ENCODE measurements at regions not wholly inside any gene's neighbourhood (a gene's known extent, or its start where the extent isn't known, plus 50 kb on each side); places are given as distances from the start of the nearest gene placed in this dataset.

DNA sequence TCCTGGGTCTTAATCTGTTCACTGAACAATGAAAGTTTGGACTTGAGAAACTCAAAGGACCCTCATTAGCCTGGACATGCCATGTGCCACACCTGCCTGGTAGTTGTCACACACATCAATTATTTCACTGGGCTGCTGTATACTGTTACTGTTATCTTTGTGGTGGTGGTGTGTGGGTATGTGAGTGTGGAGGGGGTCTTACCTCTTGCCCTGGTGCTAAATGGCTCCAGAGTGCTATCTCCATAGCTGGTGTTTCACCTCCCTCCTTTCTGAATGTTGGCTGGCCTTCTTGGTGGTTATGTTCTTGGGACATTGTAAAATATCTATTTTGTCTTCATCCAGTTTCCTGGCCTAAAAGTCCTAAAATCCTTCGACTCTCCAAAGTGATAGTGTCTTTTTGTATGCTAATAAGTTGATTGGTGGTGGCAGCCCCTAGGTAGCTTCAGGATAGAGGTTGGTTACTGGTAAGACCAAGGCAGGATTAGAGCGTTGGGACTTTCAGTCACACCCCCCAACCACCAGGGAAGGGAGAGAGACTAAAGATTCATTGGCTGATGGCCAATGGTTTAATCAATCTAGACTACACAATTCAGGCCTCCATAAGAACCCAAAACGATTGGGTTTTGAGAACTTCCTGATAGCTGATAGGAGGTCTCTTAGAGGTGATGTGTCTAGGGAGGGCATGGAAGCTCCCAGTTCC, 328.1 kb downstream of the MYCN start:
- no peak for DNase-seq

DNA sequence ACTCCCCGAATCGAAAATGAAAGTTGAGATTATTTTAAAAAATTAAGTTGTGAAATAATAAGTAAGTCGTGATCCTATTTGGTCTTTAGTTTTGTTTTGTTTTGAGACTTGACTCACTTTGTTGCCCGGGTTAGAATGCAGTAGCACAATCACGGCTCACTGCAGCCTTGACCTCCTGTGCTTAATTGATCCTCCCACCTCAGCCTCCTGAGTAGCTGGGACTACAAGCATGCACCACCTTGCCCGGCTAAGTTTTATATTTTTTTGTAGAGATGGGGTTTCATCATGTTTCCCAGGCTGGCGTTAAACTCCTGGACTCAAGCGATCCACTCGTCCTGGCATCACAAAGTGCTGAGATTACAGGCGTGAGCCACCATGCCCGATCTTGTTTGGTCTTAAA, 326.2 kb downstream of the MYCN start:
- DNase-seq, result no peak

DNA sequence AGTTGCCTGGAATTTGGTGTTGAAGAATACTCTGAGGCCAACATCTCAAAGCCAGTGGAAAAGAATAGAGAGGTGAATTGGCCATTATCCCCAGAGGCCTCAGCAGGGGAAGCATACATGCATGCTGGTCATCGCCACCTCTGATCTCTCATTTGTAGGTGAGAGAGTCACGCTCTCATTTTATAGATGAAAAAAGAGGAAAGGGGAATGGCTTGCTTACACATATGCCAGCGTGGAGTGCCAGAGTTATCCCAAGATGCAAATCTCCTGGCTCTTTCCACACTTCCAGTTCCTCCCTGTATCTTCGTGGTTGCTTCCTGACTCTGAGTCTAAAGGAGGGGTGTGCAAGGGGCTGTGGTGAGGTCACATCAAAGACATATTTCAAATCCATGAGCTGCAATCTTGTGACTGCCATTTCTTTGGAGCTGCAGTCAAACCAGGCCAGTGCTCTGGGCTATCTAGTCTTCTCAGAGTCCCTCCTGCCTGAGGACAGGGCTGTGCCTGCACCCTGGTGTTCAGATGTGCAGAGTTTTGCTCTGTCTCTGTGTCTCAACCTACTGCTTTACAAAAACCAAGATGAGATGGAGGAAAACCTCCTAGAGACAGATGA, 324.7 kb downstream of the MYCN start:
- DNase-seq, result no peak

DNA sequence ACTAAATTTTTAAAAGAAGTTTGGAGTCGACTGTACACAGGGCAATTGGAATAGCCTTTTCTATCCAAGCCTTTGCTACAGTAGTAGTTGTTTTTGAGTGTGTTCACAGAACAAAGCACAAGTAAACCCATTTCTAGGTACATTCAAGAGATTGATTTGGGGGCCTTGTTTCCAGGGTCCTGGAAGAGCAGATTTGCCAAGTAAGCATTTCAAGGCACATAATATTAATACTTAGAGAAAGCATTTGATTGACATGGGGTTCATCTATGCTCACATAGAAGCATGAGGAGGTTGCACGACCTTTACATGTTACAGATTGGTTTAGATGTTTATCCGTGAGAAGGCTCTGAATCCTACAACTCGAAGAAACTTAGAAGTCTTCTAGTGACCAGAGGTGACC, 324.1 kb downstream of the MYCN start:
- no peak for DNase-seq

DNA sequence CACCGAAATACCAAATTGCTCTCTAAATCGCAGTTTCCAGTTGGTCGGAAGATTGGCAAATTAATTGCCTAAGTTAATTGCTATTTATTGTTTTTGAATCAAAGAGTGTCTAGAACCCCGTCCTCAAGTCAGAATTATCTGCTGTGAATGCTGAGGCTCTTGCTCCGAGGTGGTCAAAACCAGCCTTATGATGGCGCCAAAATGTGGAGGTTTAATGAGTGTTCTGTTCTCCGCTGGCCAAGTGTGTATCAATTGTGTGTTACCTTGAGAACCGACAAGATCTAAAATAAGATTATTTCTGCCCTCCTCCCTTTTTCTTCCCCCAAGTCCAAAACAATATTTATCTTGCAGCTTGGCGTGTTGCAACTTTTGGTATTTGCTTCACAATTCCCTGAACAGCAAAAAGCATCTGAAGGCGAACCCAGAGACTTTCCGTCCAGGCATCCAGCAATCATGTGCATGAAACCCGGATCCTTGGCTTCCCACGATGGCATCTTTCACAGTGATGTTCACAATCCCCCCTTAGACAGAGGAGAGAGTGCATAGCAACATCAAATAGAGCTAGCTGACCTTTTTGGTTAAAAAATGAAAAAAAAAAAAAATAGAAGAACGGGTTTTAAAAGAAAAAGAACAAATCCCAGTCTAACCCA, 323.0 kb downstream of the MYCN start:
- DNase-seq, result no peak

DNA sequence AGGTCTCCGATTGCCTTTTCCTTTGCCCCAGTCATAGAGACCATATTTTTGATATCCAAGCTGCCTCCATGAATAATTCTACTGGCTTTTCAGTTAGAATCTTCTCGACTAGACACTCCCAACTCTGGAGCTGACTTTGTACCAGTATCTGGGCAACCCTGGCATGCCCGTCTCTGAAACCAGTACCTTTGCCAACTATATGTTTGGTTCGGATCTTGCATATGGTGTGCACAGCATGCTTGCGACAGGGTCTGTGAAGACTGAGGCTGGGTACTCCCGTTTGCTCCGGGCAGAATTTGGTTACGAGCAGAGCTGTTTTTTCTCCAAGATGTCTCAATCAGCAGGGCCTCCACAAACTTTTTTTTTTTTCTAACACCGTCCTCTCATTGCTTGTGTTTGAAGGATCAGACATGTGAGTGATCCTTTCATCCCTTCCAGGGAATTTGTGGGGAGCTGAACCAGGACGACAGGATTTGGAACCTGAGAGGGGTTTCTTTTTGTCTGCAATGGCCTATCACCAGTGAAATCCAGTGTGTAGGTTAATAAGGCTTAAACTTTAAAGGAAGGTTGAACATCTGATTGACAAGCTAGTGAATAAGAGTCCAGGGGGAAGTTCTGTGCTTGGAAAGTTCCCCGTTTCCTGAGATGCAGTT, 322.3 kb downstream of the MYCN start:
- DNase-seq, result no peak

DNA sequence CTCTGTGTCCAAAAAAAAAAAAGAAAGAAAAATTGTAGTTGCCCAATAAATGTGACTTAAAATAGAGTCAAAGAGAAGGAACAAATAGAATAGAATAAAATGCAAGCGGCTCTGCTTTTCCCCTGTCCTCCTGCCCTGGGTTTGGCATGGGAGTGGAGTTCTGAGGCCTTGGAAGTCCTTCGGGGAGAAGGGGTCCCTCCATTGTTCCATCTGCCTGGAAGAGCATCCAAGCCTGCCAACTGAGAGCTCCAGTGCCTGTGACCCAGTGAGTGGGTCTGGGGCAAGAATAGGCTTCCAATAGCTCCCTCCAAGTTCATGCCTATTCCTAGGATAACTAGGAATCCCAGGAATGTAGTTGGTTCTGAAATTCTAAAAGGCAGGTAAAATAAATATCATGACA, 321.4 kb downstream of the MYCN start:
- DNase-seq, result no peak

DNA sequence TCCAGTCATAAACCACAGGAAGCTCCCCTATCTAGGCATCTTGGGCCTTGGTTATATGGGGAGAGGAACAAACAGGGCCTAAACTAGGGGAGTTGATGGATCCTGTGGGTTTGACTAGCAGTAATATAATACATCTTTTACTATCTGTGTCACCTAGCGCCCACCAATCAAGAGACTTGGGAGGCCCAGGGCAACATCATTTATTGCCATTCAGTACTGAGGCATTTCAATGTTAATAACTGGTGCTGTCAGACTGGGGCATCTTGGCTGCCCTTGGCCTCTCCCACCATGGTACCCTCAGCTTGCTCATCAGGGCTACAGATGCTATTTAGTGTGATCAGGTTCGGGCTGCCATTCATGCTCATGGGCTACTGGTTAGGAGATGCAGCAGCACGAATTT, 320.7 kb downstream of the MYCN start:
- no peak for DNase-seq

DNA sequence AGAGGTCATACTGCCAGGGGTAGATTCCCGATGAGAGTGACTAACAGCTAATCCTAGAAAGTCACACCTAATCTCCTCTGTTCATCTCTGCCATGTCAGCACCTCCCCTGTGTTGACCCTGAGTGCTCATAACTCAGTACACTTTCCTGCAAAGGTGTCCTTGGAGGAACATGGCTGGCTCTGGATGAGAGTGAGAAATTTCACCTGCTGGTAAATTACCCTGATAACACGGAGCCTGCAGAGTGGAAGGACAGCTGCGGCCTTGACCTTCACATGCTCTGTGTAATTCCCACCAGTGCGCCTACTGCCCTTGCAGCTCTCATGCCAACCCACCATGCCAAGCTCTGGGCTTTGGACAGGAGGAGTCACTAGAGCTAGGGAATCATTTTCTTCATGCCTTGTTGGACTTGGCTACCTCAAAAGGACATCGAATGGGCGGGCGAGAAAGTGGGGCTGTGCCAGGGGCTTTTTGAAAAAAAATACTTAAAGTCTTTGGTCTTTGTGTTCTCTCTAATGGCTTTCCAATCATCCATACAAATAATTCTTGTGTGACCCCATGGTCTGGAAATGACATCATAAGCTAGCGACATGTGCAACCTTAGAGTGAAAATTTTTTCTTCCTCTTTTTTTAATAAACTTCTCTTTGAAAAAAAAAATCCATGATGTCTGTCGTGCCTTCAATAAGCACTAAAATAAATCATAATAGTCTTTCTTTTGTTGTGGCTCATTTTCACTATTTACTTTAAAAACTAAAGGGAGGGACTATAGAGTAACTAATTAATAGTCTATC, 319.9 kb downstream of the MYCN start:
- DNase-seq, result no peak

DNA sequence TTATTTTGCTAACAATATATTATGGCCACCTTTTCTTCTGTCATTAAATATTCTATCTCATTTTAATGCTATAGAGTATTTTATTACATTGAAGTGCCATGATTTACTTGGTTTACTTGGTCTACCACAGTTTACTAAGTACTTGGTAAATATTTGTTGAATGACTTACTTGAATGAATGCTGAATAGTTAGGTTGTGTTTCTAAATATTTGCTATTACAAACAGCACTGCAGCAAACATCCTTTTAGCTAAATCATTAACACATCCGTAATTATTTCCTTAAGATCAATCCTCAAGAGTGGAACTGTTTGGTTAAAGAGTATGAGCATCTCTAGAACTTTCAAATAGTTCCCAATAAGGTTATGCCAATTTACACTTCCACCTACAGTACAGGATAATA, 318.7 kb downstream of the MYCN start:
- no peak for DNase-seq

DNA sequence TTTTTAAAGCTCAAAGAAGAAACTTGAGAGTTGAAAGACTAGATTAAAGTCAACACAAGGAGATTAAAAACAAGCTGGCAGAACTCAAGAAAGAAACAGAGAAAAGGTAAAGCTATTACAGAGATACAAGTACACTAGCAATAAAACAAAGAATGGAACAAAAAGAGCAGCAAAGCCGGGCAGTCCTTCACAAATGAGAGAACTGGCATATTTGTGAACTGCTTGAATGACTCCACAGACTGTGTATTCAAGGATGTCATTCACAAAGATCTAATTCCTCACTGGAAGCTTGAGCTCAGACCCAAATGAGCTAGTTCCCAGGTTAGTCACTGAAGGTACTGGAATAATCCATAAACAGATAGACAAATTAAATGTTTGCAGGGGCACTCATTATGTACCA, 318.0 kb downstream of the MYCN start:
- DNase-seq, result no peak

DNA sequence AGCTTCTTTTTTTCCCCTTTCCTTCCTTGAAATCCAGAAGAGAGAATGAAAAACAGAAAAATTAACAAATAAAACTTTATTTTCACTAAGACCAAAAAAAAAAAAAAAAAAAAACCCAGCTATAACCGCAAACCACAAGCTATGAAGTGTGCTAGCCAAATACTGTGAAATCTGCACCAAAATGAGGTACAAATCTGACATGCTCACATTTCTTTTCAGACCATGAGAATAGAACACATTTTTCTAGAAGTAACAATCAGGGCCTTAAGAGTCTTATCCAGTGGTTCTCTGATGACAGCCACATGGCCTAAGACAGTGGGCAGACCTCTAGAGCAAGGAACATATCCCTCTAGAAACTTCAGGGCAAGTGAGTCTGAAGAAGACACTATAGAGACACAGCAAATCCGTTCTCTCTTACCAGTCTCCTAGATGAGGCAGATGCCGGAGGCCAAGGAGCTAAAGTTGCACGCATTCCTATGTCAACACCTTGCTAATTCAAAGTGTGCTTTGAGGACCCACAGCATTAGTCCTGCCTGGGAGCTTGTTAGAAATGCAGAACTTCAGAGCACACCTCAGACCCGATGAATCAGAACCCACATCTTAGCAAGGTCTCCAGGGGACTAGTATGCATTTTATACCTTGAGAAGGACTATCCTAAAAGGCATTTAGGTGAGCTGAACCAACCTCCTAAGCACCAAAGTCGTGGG, 317.1 kb downstream of the MYCN start:
- DNase-seq, result no peak

DNA sequence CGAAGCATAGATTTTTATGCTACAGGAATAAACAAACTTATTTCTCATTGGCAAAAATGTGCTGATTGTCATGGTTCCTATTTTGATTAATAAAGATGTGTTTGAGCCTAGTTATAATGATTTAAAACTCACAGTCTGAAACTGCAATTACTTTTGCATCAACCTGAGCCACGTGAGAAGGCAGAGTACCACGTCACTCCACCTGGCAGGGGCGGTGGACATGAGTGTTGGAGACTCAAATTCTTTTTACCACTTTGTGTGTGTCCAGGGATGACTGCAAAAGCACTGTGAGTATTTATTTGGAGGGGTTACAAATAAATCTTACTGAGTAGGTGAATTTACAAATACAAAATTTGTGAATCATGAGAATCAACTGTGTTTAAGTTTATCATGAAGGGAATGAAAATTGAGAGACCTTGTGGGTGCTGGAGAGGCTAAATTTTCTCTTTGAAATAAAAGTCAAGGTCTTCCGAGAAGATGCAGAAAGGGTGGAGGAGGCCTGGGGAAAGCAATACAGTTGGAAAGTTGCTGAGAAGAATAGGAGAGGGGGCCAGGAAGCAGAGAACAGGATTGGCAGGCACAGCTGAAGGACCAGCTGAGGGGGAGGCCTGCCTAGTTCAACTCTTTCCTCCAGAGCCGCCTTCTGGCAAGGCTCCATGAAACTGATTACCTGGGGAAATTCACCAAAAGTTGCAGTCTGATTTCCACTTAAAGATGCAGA, 316.4 kb downstream of the MYCN start:
- DNase-seq, result no peak

DNA sequence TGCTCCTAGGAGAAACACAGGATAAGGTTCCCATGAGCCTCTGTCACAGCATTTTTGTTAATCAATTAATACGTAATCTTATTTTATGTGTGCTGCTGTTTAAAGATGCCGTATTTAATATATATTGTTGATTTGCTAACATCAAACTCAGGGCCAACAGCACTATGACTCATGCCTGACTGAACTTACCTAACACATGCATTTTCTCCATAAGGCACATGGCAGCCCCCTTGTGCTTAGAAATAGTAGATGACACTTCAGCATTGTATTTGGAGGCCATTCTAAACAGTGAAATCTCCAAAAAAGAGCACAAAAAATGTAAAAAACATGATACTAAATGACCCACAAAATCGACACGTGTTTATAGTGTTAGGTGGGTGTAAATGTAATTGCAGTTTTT, 314.8 kb downstream of the MYCN start:
- DNase-seq, result no peak

DNA sequence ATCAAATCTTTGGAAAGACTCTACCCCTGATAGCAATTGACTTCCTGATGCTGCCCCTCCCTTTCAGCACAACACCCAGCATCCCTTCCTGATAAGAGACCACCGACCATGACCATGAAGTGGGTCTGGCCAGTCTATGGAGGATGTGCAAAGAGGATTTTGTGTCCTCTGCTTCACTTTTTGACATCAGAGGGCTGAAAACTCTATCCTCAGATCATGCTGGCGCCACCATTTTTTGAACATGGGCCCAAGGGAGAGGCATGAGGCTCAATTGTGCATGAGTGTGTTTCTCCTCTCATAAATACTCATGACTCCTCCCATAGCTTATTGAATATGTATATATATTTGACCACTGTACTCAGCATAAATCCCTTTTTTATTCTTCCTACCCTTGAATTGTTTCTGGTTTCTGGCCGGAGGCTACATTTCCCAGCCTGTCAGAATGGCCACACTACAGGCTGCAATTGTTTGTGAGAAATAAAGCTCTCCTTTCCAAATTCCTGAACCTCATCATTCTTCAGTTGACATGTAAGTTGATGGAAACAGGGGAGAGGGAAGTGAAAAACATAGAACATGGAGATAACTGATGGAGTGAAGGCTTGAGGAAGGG, 314.1 kb downstream of the MYCN start:
- DNase-seq, result no peak

DNA sequence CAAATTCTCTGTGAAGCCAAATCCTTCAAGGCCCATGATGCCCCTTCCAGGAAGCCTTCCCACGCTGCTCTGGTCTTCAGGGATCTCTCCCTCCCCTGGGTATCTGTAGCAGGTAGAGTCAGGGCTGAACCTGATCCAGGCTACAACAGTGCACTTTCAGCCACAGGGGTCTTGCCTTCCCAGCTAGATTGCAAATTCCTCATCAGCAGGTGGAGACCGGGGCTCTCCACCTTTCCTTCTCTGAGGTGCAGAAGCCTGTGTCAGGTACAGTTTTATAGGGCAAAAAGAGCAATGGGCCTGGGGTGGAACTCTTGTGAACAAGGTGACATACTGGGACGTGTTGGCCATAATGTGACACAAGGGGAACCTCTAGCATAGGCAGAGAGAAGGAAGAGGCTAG, 312.9 kb downstream of the MYCN start:
- DNase-seq, result no peak

DNA sequence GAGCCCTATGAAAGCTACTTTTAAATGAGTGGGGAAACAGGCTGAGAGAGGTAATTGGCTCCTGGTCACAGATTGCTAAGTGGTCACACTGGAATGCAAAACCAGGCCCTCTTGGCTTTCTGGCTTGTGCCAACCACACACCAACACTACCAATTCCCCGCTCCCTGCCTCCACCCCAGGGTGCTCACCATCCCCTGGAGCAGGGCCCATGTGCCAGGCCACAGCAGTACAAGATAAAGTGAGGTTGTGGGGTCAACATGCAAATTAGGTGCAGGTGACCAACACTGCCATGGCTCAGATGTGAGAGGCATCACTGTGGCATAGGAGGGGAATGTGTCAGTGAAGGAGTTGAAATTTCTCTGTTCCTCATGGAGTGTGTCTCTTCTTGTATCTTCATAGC, 312.5 kb downstream of the MYCN start:
- no peak for DNase-seq

DNA sequence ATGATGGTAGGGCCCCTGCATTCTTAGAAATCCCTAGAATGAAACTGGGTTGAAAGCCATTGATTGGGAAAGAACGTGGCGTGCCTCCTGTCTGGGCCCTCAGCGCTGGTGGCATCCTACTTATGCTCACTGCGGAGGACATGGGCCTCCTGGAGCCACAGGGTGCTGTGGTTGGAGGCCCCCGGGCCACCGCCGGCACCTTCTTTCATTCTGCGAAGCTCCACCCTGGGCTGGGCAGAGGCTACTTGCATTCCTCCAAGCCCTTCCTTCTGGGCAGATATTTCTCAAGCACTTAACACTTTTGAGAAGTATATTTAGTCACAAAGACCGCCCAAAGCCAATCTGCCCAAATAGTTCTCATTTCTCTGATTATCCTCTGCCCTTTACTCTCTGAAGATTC, 311.9 kb downstream of the MYCN start:
- DNase-seq, result no peak

DNA sequence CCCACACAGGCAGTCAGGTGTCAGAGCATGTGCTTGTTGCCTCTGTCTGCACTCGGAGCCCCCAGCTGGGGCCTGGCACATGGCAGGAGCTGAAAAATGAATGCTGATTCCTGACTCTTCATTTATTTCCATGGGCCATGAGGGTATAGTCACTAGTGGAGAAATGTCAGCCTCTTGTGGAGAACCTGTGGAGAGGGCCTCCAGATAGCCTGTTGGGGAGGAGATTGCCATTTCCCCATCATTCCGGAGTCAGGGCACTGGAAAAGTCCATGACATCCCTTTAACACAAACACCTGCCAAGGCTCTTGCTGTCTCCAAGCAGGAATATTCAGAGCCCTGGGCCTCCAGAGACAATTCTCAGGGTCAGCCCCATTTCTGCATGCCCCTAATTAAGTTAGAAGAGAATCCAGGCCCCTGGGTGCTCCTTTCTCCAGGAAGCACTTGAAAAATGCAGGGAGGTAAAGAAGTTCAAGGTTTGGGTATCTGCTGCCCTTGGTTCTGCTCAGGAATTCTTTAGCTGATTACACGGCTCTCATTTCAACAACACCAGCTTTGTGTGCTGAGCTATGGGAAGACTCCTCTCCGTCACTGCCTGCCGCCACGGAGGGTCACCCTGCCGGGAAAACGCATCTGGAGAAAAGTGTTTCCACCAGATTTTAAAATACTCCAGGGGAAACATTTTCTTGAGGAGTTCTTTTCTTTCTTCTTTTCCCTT, 311.3 kb downstream of the MYCN start:
- no peak for DNase-seq

DNA sequence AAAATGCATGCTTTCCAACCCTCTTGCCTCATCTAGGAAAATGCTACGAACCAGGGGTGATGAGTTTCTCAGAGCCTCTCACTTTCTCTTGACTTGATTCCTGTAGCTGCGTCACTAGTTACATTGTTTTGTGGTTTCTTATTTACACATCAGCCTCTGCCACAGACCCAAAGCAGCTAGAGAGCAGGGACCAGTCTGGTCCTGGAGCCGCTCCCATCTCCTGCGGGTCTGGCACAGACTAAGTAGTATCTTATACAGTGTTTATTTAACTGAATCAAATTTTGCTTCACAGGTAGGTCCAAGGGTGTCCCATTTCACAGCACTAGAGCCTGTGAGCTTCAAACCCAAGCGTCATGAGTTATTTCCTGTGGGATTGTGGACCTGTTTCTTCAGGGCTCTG, 310.5 kb downstream of the MYCN start:
- no peak for DNase-seq

DNA sequence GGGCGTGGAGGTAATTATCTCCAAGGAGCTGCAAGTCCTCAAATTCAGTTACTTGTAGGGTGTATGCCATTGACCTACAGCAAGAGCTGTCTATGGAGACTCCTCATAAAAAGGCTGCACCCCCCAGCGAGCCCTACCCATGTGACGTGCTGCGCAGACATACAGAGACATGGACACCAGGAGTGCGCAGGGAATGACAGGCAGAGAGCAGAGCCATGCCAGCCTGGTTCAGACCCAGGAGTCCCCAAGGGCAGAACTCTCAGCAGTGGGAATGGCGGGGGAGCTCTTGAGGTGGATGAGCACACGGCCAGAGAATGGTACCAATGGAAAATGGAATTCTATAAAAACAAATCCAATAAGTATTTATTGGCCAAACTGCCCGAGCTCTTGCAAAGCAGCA, 310.1 kb downstream of the MYCN start:
- no peak for DNase-seq
